Nephron (organoid): ENCODE measurements at regions not wholly inside any gene's neighbourhood (a gene's known extent, or its start where the extent isn't known, plus 50 kb on each side); places are given as distances from the start of the nearest gene placed in this dataset.

ENCODE experiments used
- H3K27ac Mint-ChIP-seq, 3 experiments: 2 replicates each; pipeline ENCODE4 v1.8.0; 2020; ENCODE audit warnings: mixed read lengths in 3 of 3, mild to moderate bottlenecking in 2 of 3, moderate library complexity in 1 of 3
- H3K27me3 Mint-ChIP-seq: 2 replicates; pipeline ENCODE4 v1.8.0; 2021; ENCODE audit warnings: low read depth, mild to moderate bottlenecking, moderate library complexity, mixed read lengths
- H3K36me3 Mint-ChIP-seq: 2 replicates; pipeline ENCODE4 v1.8.0; 2020; ENCODE audit warnings: low read depth, mixed read lengths
- H3K4me1 Mint-ChIP-seq: 2 replicates; pipeline ENCODE4 v1.8.0; 2020; ENCODE audit warnings: mixed read lengths
- H3K4me3 Mint-ChIP-seq, 3 experiments: 2 replicates each; pipeline ENCODE4 v1.8.0; 2020; ENCODE audit warnings: mild to moderate bottlenecking in 3 of 3, mixed read lengths in 3 of 3, moderate library complexity in 2 of 3
- H3K9me3 Mint-ChIP-seq: 2 replicates; pipeline ENCODE4 v1.8.0; 2020; ENCODE audit warnings: mixed read lengths
- TF ChIP-seq, protein P1 (sequence below), 3 experiments: fragments of 200-600 bp; sonication (generic); IDR thresholded peaks; one replicate each; pipeline ENCODE4 v1.5.0; 2021; ENCODE audit warnings: antibody characterized with exemption in 3 of 3; ENCODE audit not compliant: unreplicated experiment in 3 of 3

DNA sequence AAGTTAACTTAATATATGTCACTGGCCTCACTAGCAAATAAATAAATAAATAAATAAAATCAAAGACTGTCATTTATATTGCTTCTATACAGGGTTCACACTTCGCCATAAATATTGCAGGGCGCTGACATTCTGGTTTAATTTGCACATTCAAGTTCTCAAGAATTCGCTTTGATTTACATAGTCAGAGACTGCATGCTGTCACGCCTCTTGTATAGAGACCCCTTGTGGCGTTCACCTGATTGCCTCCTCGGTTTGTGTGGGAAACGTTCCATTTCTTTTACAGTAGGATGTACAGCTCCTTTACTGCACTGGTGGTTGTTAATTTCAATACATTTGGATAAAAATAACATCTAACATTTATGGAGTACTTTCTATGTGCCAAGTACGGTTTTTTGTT lies 71.3 kb upstream of the ADGRG2 start:
- no peaks in the 10 kb centered on the region for H3K27me3 Mint-ChIP-seq
- peaks cover 22% of the 10 kb centered on the region for H3K9me3 Mint-ChIP-seq
- TF ChIP-seq, protein P1, sequence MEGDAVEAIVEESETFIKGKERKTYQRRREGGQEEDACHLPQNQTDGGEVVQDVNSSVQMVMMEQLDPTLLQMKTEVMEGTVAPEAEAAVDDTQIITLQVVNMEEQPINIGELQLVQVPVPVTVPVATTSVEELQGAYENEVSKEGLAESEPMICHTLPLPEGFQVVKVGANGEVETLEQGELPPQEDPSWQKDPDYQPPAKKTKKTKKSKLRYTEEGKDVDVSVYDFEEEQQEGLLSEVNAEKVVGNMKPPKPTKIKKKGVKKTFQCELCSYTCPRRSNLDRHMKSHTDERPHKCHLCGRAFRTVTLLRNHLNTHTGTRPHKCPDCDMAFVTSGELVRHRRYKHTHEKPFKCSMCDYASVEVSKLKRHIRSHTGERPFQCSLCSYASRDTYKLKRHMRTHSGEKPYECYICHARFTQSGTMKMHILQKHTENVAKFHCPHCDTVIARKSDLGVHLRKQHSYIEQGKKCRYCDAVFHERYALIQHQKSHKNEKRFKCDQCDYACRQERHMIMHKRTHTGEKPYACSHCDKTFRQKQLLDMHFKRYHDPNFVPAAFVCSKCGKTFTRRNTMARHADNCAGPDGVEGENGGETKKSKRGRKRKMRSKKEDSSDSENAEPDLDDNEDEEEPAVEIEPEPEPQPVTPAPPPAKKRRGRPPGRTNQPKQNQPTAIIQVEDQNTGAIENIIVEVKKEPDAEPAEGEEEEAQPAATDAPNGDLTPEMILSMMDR (IDR thresholded peaks at IDR 0.05; ENCODE audit: unreplicated experiment in 3 of 3) = no peak
- no peak overlapping the region for H3K27ac Mint-ChIP-seq
- H3K4me1 Mint-ChIP-seq = no peaks in the 10 kb centered on the region
- H3K36me3 Mint-ChIP-seq = peaks cover 4% of the 10 kb centered on the region
- H3K4me3 Mint-ChIP-seq = no peak overlapping the region

DNA sequence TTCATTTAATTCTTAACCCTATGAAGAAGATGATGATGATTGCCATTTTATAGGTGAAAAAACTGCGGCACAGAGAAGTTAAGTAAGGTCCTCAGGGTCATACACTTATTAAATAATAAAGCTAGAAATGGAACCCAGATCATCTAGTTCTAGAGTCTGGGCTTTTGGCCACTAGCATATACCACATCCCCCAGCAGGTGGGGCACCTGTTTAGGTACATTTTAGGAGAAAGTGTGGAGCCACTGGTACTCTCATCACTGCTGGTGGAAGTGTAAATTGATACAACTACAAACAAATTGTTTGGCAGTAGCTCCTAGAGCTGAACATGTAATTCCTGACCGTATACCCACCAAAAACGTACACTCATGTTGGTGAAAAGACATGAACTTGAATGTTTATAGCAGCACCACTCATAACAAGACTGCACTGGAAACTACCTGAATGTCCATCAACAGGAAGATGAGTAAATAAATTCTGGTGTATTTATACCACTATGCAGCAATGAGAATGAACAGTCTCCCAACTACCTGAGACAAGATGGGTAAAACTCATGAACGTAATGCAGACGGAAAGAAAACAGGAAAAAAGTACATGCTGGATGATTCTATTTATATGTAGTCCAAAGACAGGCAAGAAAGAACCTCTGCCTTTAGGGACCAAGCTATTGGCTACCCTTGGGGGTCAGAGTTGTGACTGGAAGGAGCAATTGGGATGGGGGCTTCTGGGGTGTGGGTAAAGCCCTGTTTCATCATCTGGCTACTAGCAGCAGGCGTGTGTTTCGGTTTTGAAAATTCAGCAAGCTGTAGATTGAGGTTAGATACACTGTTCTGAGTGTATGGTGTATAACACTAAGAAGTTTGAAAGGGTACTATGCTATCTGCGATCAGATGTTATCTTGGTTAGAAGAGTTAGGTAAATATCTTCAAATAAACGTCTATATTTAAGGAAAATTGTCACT lies 72.3 kb upstream of the ADGRG2 start:
- Mint-ChIP-seq H3K27me3 (no peaks in the 10 kb centered on the region), H3K9me3 (peaks cover 22% of the 10 kb centered on the region), H3K4me3 (no peak overlapping the region), H3K4me1 (no peaks in the 10 kb centered on the region), H3K27ac (peak overlapping the region in 2 of 3 experiments; percentile 54 to 82), H3K36me3 (peaks cover 4% of the 10 kb centered on the region)
- TF ChIP-seq, protein P1 (IDR thresholded peaks at IDR 0.05; ENCODE audit: unreplicated experiment in 3 of 3) = no peak

DNA sequence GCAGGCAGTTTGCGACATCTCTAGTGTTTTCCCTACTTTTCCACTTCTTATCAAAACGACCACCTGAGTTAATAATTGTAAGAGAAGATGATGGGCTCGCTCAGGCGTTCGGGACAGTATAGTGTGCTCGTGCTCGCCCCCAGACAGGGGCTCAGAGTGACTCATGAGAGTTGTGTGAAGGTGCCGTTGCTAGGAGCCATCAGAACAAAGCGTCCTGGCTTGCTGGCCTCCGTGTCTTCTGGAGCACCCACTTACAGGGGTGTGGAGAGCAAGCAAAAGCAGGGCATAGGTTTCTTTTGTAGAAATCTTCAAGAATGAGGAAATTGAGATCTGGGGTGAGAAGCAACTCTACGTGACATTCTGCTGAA lies 73.0 kb upstream of the ADGRG2 start:
- H3K4me3 Mint-ChIP-seq = no peak overlapping the region
- peaks cover 4% of the 10 kb centered on the region for H3K36me3 Mint-ChIP-seq
- H3K9me3 Mint-ChIP-seq = peaks cover 22% of the 10 kb centered on the region
- no peaks in the 10 kb centered on the region for H3K4me1 Mint-ChIP-seq
- H3K27ac Mint-ChIP-seq = peak overlapping the region in 2 of 3 experiments; percentile 54 to 82
- TF ChIP-seq, protein P1 (IDR thresholded peaks at IDR 0.05; ENCODE audit: unreplicated experiment in 3 of 3) = no peak
- no peaks in the 10 kb centered on the region for H3K27me3 Mint-ChIP-seq

DNA sequence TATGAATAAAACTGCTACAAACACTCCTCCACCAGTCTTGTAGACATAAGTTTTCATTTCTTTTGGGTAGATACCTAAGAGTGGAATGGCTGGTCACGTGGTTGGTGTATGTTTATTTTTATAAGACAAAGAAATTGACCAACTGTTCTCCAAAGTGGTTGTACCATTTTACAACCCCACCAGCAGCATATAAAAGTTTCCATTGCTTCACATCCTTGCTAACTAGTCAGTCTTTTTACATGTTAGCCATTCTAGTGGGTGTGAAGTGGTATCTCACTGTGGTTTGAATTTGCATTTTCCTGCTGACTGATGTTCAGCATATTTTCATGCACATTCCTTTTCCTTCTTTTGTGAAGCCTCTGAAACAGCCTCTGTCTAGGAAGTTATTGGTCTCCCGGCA lies 76.2 kb upstream of the ADGRG2 start:
- Mint-ChIP-seq H3K36me3 (no peaks in the 10 kb centered on the region), H3K27me3 (no peaks in the 10 kb centered on the region), H3K4me1 (no peaks in the 10 kb centered on the region), H3K27ac (no peak overlapping the region), H3K9me3 (peaks cover 17% of the 10 kb centered on the region), H3K4me3 (no peak overlapping the region)
- TF ChIP-seq, protein P1 (IDR thresholded peaks at IDR 0.05; ENCODE audit: unreplicated experiment in 3 of 3) = no peak

DNA sequence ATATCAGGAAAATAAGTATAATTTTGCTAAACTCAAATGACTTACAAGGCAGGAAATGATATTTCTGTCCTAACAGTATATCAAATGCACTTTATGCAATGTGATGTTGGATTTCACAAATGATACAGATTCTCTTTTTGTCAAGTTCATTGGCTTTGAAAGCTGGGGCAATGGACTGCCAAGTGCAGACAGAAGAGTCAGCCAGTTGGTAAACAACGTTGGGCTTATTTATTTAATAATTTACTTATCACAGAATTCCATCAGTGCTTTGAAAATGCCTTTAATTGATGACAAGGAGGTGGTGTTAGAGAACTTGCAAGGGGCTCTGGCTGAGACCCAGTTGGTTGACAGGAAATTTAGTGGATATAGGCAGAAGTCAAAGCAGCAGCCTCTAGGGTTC lies 79.9 kb upstream of the ADGRG2 start:
- no peaks in the 10 kb centered on the region for H3K36me3 Mint-ChIP-seq
- H3K4me1 Mint-ChIP-seq = peaks cover 4% of the 10 kb centered on the region
- peaks cover 12% of the 10 kb centered on the region for H3K9me3 Mint-ChIP-seq
- TF ChIP-seq, protein P1 (IDR thresholded peaks at IDR 0.05; ENCODE audit: unreplicated experiment in 3 of 3) = no peak
- H3K27ac Mint-ChIP-seq = no peak overlapping the region
- H3K27me3 Mint-ChIP-seq = no peaks in the 10 kb centered on the region
- H3K4me3 Mint-ChIP-seq = no peak overlapping the region

DNA sequence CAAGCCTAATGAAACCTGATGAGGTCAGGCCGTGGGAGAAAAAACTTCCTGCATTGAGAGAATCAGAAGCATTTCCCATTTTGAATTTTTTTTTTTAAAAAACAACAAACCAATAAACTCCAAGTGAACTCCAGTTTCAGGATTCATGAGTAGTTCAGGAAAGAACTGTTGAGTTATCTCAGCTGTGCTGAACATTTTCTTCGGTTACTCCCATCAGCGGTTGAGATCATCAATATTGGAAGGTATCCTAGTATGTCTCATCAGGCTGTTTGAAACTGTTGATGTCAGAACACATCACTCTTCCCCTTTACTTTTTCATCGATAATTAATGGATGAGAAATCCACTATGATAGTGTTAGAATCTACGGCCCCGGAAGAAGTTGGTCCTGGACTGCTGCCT lies 82.4 kb upstream of the ADGRG2 start:
- TF ChIP-seq, protein P1 (IDR thresholded peaks at IDR 0.05; ENCODE audit: unreplicated experiment in 3 of 3) = no peak
- no peaks in the 10 kb centered on the region for H3K27me3 Mint-ChIP-seq
- H3K27ac Mint-ChIP-seq = peak overlapping the region in 1 of 3 experiments; percentile 35
- no peaks in the 10 kb centered on the region for H3K36me3 Mint-ChIP-seq
- H3K4me3 Mint-ChIP-seq = no peak overlapping the region
- peaks cover 4% of the 10 kb centered on the region for H3K4me1 Mint-ChIP-seq
- H3K9me3 Mint-ChIP-seq = peaks cover 15% of the 10 kb centered on the region
